Activated T-helper 1 cell treated with anti-CD3 and anti-CD28 coated beads, Interleukin-2, amount 50 U/mL, for 16 hours (primary cell): ENCODE measurements at regions not wholly inside any gene's neighbourhood (a gene's known extent, or its start where the extent isn't known, plus 50 kb on each side); places are given as distances from the start of the nearest gene placed in this dataset.

Source experiments
- DNase-seq, 2 donors: peaks; one replicate each; pipeline ENCODE4 v3.0.0-alpha.2; 2020; ENCODE audit warnings: low read depth in 1 of 2, low spot score in 1 of 2

DNA sequence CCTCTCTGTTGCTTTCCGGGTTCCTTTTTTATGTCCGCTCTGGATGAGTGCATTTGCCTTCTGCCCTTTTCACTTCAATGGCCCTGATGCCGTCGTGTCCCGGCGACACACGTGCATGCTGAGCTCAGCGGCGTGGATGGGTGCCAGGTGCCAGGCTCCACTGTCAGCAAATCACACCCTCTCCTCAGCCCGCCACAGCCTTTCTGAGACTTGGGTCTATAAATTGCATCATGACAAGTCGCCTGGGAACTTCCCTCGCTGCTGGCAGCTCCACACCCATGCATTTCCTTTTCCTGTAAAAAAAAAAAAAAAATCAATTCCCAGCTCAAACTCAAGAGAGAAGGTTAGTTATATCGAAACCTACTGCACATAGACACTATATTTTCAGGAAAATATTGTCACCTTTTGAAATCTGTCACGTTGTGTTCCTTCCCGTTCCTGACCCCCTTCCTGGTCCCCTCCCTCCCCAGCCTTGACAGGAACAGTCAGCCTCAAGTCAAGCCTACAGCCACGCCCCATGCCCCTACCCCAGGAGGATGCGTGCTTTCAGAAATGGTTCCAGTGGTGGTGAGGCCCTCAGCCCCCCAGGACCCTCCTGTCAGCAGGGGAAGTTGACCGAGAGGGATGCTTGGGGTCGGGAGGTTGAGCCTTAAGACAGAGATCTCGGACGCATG lies 110.3 kb upstream of the PTCH1 start:
- DNase-seq = no peak

DNA sequence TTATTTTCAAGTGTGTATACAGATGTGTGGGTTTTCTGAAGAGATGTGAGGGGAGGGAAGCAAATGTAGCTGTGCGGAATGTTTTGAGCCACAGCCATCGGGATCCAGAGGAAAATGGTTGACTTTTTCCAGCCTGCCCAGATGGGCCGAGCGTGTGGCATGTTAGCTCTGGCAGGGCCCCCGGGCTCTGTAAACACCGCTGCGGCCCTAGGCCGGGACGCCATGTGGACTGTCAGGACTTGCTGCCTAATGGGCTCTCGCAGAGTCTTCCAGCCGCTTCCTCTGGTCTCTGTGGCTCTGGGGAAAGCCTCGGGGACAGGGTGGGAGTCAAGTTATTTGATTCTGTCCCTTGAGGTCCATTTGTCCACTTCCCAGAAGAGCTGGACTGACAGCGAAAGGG lies 109.6 kb upstream of the PTCH1 start:
- no peak for DNase-seq

DNA sequence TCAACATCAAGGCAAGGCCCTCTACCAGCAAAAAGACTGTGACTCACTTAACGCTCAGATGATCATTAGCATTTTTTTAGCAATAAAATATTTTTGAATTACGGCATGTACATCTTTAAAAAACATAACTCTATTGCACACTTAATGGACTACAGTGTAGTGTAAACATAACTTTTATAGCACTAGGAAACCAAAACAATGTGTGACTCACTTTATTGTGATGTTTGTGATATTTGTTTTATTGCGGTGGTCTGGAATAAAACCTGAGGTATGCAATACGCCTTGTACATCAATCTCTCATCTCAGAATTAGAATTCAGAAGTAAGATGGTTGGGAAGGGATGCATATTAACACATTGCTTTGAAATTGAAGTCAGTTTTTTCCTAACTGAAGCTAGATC lies 106.9 kb upstream of the PTCH1 start:
- DNase-seq = no peak

DNA sequence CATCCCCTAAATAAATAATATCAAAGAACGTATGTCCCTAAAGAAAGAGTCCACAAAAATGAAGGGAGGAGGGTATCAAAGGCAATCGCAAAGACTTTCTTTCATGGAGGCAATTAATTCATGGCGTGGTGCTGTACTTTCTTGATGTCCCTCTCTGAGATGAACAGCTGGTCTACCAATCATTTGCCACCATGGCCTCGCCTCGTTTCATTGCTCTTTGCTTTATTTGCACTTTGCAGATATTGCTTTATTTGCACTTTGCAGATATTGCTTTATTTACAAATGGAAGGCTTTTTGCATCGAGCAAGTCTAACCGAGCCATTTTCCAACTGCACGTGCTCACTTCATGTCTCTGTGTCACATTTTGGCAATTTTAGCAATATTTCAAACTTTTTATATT lies 104.0 kb upstream of the PTCH1 start:
- no peak for DNase-seq

DNA sequence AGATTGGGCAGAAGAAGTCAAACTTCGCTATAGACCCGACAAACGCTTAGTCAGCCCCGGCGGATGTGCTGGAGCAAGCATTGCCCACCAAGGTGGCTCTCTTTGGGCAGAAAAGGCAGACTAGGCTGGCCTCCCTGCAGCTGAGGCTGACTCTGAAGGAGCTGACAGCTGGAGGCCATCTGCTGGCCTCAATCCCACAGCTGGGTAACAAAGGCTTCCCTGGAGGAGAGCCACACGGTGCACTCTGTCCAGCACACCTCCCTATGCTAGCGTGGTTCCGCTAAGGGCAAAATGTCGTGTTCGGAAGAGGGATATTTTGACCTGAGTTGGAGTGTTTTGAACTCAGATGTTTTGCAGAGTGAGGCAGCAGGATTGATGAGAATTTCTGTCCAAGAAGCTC lies 103.5 kb upstream of the PTCH1 start:
- no peak for DNase-seq

DNA sequence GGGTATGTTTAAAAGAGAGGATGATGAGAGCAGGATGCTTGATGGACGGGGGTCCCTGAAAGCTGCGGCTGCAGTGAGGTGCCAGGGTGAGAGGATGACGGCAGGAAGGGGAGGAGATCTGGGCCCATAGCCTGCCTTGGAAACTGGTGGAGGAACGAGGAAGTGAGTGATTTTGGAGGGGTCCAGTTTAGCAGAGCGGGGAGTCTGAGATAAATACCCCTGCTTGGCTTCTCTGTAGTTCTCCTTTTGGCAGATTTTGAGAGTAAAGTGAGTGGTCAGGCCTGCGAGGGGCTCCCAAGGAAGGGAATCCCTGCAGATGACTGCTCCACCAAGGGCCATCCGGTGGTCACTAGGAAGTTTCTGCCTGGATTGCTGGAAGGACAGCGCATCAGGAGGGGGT lies 98.5 kb upstream of the PTCH1 start:
- DNase-seq = no peak

DNA sequence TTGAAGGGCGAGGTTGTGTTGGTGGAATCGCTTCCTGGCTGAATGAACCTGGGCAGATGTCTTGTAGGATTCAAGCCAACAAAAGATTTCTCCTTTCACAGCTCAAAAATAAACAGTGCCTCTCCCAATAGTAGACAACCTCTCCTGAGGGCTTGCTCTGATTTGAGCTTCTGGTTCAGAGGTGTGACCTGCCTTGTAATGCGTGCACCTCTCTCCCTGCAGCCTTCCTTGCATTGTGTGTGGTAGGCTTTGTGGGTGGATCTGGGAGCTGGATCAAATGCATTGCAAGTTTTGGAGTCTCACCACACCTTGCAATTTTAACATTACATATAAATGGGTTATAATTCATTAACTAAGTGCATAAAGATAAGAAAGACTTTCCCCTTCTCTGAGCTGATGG lies 96.9 kb upstream of the PTCH1 start:
- no peak for DNase-seq

DNA sequence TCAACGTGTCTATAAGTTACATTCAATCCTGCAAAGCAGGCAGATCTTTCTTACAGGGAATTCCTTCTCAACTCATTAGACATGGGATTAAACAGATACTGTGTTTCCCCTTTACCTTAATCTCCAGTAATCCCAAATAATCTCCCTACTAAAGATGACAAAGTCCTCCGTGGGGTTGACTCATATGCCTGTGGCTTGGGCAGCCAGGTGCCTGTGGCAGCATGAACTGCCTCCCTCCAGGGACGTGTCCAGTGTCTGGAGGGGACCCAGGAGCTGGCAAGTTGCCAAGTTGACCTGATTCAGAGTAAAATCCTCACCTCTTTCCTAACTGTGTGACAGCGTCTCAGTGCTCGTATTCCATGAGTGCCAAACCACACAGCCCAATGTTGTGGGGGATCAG lies 94.6 kb upstream of the PTCH1 start:
- DNase-seq = no peak

DNA sequence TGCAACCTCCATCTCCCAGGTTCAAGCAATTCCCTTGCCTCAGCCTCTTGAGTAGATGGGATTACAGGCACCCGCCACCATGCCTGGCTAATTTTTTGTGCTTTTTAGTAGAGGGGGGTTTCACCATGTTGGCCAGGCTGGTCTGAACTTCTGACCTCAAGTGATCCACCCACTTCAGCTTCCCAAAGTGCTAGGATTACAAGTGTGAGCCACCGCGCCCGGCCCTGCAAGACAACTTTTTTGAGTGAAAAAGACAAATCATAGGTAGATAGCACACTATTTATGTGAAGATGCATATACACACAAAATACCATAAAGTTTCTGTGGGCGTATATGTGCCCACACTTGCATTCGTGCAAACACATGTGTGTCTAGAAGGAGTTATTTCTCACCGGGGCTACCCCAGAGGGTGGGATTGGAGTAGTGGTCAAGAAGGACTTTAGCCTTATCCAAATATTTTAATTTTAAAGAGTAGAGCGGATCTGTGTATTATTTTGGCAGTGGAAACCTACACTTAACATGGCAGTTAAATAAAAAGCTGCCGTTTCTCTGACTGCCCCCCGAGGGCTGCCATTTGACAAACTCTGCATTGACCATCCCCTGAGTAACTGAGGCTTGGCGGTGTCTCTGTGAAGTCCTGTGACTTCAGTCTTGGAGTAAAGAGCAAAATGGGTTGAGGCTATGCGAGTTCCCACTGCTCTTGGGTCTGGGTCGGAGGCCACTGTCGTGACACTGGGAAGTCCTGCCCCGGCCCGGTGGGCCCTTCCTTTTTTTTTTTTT lies 93.4 kb upstream of the PTCH1 start:
- no peak for DNase-seq

DNA sequence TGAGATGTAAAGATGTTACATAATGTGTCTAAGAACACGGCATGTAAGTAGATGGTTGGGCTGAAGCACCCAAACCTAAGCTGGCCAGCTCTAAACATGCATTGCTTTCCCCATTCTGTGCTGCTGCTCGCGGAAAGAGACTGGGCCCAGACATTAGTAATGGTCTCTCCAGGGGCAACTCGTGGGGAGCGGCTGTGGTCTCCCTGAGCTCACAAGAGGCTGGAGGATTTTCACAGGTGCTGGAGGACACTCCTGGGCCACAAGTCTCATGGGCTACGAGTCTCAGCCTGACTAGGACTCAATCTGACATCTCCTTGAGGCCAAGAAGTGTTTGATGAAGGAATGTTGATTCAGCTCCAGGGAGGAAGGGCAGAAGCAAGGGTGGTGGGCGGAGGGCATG lies 92.7 kb upstream of the PTCH1 start:
- DNase-seq = no peak

DNA sequence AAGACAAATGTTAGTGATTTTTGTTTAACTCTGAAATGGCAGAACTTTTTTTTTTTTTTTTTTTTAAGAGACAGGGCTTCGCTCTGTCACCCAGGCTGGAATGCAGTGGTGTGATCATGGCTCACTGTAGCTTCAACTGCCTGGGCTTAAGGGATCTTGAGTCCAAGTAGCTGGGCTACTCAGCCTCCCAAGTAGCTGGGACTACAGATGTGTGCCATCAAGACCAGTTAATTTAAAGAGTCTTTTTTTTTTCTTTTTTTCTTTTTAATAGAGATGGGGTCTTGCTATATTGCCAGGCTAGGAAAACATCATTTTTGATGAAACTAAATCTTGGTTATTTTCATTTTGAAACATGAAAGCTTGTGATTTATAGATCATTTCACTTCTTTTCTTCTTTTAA lies 91.6 kb upstream of the PTCH1 start:
- DNase-seq = no peak

DNA sequence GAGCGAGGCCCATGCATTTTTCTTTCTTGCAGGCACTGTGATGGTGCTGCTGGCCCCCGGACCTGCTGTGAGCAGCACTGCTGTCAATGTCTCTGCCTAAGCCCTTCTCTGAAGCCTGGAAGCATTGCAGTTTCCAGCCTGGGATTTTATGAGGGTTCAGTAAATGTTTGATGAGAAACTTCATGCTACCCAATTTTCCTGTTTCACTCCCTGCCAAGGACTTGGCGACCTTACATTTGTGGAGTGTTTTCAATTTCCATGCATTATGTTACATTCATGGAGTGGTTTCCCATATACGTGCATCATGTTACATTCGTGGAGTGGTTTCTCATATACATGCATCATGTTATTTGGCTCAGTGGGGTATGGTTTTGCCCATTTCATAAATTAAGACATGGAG lies 90.7 kb upstream of the PTCH1 start:
- DNase-seq = no peak

DNA sequence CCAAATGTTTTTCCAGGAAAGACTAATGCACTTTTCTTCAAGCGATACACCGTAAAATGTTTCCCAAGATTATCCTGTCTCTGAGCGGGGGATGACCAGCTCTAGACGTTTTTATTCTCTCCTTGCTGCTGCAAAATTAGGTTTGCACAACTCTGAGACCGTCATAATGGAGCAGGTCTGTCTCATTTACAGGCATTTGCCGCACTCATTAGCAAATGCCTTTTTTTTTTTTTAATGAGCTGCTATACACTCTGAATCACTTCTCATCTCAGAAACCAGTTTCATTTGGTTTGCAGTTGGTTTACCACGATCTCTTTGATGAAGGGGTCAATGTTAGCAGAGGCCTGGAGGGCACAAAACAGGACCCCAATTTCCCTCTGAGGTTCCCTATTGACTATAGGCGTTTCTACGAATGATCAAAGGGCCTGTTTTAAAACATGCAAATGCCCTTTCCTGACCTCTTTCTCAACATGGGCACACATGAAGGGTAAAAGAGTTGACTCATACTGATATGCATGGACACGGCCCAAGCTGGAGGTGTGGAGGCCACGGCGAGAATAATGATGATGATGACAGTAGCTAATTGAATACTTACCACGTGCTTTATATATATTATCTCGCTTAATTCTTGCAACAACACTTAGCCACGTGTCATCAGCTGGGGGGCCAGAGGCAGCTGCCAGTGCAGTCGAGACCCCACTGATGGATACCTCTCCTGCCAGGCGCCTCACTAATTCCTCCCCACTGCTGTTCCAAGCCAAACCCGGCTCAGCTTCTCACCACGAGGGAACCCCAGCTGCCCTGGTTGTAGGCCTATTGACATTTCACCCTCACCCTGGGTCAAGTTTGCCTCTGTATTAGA lies 89.9 kb upstream of the PTCH1 start:
- no peak for DNase-seq

DNA sequence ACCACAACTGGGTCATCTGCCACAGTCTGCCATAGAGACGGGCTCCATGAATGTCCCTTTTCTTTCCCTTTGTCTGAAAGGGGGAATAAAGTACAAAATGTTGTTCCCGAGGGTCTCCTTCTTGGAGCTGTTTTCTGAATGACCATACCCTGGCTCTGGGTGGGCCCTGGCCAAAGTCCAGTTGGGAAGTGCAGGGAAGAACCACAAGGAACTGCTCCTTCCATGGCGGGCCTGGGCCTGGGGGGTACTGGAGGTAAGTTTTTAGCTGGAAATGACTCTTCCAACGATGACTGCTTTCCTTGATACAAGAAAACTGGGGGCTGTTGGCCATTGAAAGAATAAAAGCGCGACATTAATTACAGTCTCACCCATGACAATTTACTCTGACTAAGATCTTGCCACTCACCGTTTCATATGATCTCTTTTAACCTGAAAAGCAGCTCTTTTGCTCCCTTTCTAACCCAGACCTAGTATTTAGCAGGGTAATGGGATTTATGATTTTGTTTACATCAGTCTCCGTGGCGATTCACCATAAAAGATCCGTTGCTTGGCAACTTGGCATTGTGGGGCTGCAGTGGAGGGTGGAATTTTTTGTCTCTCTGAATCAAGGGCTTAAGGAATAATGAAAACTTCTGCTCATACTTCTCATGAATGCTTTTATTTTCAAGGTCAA lies 89.2 kb upstream of the PTCH1 start:
- DNase-seq = no peak

DNA sequence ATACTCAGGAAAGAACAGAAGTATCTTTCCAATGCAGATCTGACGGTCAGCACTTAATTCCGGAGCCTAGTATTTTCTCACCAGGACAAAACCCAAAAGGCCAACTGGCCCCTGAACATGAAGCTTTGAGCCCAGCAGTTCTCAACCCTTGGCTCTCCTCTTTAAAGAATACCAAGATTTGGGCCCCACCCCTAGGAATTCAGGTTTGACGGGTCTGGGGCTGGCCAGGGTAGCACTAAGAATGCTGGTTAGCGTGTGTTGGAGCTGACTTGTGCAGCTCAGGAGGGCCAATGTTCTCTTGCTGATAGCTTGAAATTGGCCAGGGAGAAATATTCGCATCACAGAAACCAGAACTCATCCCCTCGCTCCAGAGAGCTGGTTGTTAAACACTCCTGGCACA lies 88.3 kb upstream of the PTCH1 start:
- no peak for DNase-seq

DNA sequence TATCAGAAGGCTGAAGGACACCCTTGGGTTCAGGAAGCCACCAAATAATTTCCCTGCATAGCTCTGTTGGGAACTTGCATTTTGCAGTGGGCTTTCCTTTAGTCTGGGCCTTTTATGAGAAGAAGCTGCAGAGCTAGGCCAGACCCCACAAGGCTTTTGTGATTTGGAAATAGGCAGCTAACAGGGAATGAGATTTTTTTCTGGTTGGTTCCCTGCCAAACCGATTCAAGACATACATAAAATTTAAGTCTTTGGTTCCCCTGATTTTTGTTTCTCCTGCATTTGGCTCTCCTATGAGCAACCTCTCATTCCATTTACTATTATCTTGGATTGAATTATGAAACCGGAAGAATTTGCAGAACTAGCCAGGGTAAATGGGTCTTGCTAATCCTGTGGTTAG lies 81.5 kb upstream of the PTCH1 start:
- DNase-seq = no peak

DNA sequence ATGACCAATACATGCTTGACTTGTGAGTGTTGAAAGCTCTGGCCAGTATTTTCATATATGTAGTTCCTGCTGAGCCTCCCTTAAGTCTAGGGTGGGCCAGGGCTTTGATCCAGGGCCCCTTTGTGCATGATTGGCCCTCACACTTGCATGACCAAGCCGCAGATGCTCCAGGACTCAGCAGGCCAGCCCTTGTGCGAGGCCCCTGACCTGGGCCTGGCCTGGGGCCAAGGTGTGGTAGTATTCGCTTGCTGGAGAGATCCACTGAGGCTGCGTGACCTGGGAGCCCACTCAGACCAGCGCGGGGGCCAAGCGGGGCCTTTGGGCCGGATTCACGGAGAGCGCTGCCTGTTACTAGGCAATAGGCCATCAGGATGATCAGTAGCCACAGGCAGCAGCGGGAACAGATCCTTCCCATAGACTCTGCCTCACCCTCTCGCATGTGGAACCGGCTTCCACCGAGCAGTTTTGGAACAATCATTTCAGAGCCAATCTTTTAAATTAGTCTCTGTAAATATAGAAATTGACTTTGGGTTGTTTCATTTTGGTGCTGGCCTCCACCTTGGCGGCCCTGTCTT lies 79.0 kb upstream of the PTCH1 start:
- DNase-seq = no peak

DNA sequence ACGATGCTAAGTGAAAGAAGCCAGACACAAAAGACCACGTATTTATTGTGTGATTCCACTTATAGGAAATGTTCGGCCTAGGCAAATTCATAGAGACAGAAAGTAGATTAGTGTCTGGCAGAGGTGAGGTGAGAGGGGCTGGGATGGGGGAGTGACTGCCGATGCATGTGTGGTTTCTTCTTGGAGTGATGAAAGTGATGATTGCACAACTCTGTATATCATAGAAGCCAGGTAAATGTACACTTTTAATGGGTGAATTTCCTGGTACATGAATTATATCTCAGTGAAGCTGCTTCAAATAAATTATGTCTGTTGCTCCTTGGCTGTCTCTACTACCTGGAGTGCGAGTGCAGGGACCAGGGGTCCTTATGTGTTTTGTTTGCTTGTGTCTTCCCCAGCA lies 76.2 kb upstream of the PTCH1 start:
- DNase-seq = no peak

DNA sequence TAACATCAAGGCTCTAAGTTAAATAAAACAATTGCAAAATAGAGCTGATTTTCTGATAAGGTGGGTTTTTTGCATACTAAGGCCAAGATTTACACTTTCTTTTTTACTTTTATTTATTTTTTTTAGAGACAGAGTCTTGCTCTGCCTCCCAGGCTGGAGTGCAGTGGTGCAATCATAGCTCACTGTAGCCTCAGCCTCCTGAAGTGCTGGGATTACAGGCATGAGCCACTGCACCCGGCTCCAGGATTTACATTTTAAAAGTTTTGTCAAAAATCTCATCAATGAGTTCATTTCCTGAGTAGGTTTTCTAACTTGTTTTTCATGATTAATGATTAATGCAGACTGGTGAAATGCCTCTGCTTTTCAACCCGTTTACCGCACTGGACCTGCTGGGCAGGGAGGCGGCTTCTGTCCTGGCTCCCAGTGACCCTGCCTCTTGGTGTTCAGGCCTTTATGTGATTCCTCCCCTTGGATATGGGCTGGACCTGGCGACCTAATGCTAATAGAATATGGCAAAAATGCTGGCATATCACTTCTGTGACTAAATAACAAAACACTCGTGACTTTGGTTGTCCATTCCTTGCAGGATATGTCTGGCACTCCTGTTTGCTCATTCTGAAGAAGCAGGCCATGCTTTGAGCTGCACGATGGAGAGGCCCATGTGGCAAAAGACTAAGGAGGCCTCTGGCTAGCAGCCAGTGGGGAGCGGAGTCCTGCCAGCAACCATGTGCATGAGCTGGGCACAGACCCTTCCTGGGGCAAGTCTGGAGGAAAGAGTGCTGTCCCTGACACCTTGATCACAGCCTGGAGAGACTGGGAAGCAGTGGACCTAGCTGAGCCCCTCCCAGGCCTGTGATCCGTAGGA lies 72.2 kb upstream of the PTCH1 start:
- DNase-seq = no peak
